NCI-H526 treated with DMSO at 0.1 percent for 48 hours (cell line): ENCODE measurements at regions not wholly inside any gene's neighbourhood (a gene's known extent, or its start where the extent isn't known, plus 50 kb on each side); places are given as distances from the start of the nearest gene placed in this dataset.
"Not testable (repeated sequence)": the region's sequence is repeated elsewhere in the genome, so short reads cannot be mapped to it uniquely, and the experiment has no call there.

ENCODE experiments used
- DNase-seq: peaks from one replicate; lab custom pipeline; 2025; lab: John Stamatoyannopoulos, UW

DNA sequence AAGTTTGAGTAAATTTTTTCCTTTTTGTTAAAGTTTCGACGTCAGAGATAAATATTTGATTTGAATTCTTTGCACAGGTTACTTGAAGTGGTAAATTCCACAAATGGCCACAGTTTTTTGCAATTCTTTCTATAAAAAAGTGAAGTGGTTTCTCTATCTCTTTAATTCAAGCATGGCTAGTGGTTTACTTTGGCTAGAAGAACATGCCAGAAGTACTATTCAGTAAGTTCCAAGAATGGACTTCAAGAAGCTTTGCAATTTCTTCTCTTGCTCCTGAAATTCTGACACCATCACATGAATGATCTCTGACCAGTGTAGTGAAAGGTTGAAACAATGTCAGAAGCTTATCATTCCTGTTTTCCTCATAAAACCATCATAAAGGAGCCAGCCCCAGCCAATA lies 55.7 kb upstream of the RNPC3 start:
- no peak for DNase-seq

DNA sequence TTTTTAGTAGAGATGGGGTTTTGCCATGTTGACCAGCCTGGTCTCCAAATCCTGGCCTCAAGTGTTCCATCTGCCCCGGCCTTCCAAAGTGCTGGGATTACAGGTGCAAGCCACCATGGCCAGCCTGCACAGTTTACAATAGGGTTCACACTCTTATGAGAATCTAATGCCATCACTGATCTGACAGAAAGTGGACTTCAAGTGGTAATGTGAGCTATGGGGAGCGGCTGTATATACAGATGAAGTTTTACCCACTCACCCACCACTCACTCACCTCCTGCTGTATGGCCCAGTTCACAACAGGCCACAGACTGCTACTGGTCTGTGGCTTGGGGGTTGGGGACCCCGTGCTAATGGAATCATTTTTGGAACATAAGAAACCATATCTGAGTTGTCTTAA lies 58.4 kb upstream of the RNPC3 start:
- DNase-seq: no peak

DNA sequence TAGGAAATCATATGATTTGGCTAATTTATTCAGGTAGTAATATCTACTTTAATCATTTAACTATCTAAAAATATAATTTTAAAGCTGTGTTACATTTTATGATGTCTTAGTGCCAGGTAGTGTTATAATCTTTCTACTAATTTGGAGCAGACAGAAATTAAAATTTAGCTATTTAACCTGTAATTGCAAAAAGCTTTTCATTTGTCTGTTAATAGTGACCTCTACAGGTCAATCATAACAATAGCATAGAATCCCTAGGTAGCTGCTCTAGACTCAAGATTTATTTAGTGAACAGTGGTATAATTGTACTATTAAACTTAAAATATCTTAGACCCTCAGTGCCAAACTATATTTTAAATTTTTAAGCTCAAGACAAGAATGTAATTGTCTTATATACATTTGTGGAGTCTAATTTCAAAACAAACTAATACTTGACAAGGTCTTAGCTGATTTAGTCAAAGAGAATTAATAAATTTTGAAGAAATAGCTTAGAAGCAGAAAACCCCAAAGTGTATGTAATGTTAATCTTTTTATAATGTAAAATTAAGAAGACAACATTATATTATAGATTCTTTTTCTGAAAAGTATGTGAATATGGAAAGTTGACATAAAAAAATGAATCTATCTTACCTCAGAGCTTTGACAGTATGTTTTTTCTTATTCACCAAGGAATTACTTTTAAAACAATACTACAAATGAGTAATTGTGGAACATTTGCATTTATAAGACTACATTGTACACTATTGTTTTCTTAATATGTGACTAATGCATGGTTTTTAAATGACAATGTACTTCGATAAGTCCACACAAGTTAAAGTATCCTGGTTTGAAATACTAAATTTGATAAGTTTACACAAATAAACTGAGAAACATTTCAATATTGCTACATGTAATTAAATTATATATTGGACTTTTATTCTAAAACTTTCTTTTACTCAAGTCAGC lies 64.1 kb upstream of the RNPC3 start:
- peak; percentile 74 for DNase-seq

DNA sequence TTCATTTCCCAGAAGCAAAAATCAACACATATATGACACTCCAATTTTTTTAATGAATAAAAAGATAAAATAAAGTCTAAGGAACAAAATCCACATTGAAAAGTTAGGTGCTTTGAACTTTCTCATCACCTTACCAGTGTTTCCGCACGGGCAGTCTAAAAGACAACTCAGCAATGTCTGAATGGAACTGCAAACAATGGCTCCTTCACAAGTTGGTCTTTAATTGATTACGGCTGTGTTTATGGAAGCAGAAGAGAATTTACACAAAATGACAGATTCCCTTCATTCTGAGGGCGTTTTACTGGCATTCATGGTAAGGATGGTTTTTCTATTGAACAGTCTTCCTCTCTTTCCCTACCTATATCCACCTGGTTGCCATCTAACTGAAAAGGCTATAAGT lies 65.0 kb upstream of the RNPC3 start:
- no peak for DNase-seq

DNA sequence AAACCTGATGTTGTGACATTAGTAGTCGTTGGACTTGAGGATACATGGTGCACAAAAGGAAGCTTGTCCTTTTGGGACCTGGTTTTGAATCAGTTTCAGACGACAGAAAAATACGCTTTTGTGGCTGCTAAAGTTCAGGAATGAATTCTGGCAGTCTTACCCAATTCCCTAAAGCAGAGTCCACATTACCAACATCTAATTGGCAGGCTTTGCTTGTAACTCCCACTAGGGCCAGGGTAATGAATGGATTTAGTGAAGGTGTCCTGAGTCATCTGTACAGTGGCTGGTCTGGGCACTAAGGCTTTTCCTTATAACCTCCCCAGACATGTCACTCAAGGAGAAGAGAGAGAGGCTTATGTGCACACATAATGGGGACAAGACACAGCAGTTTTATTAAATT lies 66.2 kb upstream of the RNPC3 start:
- DNase-seq: peak; percentile 43

DNA sequence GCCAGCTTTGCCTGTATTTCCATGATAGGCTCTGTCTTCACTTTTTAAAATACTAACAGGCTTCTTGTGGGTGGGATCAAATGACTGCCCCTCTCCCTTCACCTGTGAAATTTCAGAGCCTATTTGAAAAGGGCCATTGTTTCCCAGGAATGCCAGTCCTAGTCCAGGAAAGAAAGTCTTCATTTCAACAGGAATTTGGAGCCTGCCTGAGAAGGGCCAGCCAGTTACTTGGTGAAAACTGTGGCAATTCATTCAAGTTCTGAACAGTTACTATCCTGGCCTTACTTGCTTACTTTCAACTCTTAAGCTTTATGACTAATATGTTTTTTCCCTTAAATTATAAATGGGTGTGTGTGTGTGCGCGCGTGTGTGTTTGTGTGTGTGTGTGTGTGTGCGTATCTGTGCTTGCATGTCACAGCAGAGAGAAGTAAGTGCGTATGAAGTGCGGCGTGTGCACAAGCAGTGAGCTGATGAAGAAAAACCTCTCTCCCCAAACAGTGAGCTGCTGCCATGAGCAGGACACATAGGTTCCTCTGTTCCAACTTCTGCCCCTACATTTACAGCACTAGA lies 67.5 kb upstream of the RNPC3 start:
- DNase-seq: peak; percentile 91

DNA sequence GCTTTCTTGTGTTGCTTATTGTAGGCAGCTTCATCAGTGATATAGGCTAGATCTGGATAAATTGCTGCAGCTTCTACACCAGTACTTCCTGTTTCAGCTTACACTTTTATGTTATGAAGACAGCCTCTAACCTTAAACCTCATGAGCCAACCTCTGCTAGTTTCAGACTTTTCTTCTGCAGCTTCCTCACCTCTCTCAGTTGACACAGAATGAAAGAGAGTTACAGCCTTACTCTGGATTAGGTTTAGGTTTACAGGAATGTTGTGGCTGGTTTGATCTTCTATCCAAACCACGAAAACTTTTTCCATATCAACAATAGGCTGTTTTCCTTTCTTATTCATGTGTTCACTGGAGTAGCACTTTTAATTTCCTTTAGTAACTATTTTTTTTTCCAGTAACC lies 76.9 kb upstream of the RNPC3 start:
- no peak for DNase-seq

DNA sequence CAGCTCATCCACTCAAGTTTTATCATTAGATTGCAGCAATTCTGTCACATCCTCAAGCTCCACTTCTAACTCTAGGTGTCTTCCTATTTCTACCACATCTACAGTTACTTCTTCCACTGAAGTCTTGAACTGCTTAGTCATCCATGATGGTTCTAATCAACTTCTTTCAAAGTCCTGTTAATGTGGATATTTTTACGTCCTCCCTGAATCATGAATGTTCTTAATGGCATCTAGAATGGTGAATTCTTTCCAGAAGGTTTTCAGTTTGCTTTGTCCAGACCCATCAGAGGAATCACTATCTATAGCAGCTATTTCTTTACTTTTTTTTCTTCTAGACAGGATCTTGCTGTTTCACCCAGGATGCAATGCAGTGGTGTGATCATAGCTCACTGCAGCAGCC lies 78.0 kb upstream of the RNPC3 start:
- no peak for DNase-seq

DNA sequence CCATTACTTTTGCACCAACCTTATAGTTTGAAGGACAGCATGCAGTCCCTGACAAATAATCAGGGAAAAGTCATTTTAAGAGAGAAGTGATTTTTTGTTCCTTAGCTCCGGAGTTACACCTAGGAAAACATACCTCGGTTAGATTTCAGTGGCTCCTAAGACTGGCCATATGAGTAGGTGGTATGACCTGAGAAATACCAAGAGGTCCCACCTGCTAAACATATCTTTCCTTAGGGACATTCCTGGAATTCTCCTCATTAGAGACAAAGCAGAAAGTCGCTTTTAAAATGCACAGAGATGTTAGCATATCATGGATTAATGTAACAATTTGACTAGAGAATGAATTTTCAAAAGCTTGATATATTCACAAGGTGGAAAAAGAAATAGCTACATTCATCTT lies 84.2 kb upstream of the RNPC3 start:
- no peak for DNase-seq

DNA sequence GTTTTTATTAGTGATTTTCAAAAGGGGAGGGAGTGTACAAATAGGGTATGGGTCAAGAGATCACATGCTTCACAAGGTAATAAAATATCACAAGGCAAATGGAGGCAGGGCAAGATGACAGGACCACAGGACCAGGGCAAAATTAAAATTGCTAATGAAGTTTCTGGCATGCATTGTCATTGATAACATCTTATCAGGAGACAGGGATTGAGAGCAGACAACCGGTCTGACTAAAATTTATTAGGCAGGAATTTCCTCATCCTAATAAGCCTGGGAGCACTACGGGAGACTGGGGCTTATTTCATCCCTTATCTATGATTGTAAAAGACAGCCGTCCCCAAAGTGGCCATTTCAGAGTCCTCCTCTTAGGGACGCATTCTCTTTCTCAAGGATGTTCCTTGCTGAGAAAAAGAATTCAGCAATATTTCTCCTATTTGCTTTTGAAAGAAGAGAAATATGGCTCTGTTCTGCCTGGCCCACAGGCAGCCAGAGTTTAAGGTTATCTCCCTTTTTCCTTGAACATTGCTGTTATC lies 88.9 kb upstream of the RNPC3 start:
- DNase-seq: not testable (repeated sequence)

DNA sequence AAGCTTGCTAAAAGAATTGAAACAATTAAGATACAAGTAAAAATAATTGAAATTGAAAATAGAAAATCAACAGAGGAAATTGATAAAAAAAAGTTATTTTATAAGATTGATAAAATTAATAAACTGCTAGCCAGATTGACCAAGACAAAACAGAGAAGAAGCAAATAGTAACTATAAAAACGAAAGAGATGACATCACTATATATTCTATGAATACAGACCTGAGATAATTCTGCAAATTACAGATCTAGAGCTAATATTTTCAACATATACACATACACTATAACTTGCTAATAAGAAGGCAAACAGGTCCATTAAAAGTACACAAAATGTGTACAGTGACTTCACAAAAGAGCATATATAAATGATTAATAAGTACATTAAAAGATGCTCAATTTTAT lies 90.1 kb upstream of the RNPC3 start:
- DNase-seq: no peak

DNA sequence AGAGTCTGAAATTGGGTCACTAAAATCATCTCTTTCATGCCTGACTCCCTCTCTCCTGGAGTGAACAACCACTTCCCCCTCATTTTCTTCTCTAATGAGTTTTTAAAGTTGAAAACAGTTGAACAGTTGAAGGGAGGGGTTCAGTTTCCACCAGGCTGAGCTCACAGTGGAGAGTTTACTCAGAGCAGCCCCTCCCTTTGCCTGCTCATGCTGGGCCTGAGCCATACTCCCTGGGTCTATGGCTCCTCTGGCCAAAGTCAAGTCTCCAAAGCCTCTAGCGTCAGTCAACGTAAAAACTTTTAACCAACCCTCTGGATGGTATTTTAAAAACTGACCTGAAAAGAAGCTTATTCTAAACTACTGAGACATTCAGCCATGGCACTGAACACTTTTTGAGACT lies 100.8 kb upstream of the RNPC3 start:
- no peak for DNase-seq

DNA sequence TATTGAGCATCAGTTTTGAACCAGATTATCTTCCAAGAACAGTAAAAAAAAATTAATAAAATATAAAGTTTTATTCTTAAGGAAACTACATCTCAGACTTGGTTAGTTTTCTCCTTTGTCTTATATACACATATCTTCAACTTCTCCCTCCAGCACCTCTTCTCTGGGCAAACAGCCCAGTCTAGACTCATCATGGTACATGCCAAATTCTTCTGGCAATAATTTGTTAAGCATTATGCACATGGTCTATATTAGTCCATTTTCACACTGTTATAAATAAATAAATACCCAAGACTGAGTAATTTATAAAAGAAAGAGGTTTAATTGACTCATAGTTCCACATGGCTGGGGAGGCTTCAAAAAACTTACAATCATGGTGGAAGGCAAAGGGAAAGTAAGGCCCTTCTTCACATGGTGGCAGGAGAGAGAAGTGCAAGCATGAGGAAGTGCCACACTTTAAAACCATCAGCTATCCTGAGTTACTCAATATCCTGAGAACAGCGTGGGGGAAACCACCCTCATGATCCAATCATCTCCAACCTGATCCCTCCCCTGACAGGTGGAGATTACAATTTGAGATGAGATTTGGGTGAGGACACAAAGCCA lies 108.7 kb upstream of the RNPC3 start:
- DNase-seq: no peak

DNA sequence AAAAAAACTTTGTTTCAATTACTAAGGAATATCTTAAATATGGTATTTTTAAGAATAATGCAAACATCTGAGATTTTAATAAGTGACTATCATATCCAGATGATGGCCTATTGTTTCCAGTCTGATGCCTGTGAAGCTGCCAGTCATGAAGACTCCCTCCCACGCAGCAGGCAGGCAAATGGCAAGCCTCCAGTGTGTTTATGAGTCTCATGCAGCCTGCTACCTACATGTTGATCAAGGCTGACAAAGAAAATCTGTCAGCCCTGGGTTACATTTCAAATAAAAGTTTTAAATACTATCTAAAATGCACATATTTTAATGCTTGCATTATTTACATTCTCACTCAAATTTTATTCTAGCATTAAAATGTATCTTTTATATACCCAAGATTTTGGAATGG lies 137.6 kb upstream of the RNPC3 start:
- DNase-seq: no peak

DNA sequence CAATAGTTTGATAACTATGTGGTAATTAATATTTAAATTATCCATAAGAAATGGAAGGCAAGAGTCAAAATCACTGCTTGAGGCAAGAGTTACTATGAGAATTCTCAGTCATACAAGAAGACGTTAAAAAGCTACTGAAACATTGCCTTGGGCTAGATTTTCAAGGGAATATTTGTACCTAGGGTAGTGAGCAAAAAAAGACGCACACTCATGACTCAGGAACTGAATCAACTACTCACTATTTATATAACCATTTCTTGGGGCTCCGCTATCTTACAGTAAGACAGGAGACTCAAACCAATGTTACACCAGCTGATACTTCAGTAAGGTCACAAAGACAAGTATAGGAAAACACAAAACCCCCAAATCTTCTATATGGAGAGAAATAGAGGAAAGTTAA lies 151.5 kb upstream of the RNPC3 start:
- no peak for DNase-seq

DNA sequence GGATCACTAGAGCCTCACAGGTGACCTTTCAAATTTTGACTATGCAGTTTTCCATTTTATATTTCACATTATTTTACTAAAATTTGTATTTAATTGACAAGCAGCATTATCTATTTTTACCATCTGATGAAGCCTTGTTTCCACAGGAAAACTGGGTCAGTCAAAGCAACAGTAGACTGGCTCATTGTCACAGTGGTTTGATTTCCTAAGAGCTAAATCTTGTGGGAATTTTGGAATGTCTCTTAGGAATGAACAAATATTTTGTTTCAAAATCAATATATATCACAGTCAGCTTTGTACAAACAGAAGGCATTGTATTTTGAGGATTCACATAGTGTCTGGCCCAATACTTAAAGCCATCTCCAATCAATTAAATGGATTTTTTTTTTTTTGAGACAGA lies 152.6 kb upstream of the RNPC3 start:
- no peak for DNase-seq

DNA sequence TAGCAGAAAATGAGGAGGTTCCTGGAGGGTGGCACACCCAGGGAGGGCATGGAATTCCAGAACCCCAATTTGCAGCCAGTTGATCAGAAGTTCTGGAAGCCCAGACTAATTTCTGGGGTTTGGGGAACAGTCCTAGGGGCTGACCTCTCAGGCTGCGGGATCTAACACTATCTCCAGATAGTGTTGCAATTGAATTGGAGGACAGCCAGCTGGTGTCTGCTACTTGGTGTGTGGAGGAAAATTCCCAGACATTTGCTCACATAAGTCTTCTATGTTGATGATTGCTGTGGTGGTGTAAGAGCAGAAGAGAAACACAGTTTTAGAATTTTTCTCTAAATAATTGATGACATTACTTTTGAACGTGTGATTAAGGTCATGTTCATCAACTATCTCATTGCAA lies 154.3 kb upstream of the RNPC3 start:
- no peak for DNase-seq

DNA sequence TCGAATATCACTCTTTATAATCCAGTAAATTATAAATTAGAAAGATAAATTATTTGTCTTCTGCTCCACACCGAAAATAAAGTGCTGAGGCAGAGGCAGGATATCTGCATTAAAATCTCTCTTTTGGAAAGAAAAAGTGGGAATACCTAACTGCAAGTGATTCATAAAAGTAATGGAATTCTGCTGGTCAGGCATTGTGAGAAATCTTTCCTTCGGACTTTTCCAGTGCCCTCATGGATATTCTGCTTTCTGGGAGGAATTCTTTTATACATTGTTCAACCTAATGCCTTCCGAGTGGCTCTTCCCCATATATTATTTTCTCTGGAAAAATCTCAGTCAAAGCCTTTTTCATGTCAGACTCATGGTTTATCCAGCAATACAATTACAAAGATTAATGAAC lies 158.3 kb upstream of the RNPC3 start:
- DNase-seq: no peak

DNA sequence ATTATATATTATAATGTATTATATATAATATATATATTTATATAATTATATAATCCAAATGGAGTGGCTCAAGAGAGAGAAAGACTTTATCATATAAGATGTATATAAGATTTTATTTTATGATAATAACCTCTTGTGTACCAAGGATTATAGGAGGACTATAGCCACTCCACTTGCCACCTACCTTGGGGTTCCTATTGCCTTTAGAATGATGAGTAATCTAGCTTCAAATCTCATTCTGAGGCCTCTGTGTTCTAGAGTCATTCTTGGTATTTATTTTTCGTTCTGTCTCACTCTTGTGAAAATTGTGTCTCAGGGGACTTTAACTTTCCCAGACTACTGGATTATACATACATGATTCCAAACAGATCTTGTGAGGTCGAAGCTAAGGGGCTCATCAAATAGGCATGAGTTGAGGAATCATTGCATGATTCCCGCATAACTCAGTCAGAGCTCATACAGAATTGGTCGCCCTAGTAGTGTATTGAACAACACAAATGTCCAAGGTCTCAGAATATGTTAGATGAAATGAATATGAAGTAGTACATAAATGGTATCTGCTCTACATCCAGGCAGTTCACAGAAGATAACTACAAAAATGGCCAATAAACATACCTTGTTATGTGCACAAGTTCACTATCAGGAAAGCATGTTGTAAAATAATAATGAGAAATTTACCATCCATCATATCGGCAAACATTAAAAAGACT lies 159.5 kb upstream of the RNPC3 start:
- DNase-seq: no peak

DNA sequence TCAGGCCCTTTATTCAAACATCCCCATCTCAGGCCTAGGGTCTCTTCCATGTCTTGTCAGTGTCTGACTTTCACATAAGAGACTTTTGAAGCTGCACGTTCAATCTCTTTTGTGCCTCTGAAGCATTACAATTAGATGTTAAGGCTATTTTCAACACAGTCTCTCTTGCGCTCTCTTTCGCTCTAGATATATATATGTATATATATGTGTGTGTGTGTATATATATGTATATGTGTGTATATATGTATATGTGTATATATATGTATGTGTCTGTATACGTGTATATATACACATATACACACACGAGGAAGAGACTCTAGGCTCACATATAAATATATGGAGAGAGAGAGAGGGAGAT lies 162.5 kb upstream of the RNPC3 start:
- DNase-seq: no peak

DNA sequence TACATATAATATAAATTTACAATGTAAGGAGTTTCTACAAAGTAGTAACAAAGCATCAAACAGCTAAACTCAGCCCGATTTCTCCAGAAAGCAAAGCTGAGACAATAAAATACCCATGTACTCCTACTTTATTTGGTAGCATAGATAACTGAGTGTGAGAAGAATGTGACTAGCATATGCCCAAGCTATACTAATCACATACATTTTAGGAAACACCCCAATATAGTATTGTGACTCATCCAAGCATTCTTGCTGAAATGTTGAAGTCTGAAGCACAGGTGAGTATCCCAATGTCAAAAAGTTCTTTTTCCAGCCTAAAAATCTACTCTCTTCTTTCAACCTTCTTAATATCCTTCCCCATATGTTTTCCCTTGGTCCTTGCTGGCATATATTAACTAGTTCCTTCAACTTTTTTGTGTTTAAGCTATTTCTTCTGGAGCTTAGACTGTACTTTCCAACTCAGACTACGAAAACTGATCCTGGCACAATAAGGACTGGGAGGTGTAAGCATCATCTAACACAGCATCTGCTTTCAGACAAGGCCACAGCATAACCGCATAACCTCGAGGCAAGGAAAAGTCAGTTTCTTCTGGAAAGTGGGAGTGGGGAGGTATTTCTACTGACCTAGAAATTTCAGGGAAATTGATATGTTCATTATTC lies 163.0 kb upstream of the RNPC3 start:
- no peak for DNase-seq

DNA sequence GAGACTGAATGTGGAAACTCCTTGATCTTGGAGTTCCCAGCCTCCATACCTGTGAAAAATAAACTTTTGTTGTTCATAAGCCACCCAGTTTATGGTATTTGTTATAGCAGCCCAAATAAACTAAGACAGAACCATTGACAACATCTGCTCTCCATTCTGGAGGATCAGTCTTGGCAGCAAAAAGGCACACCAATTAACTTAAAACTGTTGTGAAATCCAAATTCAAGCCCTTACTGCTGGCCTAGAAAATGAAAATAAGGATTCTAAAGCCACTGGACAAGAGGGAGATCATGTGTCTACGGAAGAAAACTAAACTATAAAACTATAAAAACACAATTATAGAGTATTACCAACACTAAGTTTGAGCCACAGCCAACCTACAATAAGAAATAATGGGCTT lies 172.1 kb upstream of the RNPC3 start:
- DNase-seq: no peak
